ENCODE measurements at regions not wholly inside any gene's neighbourhood (a gene's known extent, or its start where the extent isn't known, plus 50 kb on each side); places are given as distances from the start of the nearest gene placed in this dataset.
"Not testable (repeated sequence)": the region's sequence is repeated elsewhere in the genome, so short reads cannot be mapped to it uniquely, and the experiment has no call there.

DNA sequence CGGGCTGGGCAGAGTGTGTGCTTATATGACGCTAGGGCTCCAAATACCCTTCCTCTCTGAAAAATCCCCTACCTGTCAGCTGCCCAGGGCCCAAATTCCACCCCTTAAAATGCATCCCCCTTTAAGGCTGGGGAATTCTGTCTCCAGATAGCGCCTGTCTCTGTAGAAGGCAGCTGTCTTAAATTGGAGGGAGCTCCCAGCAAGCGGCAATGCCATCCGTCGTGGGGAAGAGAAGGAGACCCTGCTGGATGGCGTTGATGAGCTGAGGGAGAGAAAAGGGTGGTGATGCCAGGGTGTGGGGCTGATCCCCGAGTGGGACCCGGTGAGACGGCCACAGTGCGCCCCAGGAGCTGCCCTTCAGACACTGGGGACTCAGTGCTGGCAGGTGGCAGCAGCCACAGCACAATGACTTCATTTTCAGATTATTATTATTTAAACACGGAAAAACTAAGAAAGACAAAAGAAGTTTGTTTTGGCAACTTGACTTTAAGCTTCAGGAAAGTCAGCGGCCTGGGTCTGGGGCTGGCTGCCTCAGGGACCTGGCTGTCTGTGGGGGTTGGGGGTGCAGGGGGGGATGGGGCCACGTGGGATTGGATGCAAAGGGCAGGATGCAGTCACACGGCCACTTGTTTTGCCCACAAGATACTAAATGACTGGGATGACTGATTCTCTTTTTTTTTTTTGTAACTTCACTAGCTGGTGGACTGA, 152.8 kb downstream of the TFCP2L1 start:
- no peak for DNase-seq (ENCODE audit: low spot score)

DNA sequence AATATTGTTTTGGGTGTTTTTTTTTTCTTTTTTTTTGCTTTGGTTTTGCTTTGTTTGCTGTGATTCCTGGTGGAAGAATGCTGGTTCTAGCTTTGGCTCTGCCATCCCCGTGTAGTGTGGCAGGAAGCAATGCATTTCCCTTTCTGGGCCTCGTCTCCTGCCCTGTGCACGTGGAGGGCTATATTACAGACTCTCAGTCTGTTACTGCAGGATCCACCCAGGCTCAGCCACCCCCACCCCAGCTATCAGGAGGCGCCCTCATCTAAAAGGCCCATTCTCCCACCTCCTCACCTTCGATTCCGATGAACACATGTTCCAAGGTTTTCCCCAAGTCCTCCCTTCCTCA, 152.3 kb downstream of the TFCP2L1 start:
- DNase-seq (ENCODE audit: low spot score) = no peak

DNA sequence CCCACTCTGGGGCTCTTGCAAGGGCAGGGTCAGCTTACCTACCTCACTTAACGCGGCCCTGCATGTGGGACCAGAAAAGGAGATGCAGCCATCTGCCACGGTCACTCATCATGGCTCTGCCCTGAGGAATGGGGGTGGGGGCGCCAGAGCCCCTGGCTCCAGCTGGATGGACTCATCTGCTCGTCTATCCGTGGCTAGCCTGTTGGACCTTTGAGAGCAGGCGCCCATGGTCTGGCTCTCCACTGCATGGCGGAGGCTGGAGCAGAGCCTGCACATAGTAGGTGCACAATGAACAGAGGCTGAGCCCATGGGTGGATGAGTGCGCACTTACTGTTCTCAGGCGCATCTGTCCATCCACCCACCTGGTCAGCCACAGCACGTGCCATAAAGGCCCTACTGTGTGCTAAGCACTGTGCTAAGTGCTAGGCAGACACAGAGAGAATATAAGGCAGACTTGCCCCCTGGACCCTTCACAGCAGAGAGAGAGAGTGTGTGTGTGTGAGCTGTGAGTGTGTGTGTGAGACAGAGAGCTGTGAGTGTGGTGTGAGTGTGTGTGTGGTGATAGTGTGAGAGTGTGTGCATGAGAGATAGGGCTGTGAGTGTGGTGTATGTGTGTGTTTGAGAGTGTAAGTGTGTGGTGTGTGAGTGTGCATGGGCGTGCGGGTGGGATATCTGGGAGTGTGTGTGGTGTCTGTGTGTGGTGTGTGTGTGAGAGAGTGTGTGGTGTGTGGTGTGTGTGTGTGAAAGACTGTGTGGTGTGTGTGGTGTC, 151.3 kb downstream of the TFCP2L1 start:
- DNase-seq (ENCODE audit: low spot score) = no peak

DNA sequence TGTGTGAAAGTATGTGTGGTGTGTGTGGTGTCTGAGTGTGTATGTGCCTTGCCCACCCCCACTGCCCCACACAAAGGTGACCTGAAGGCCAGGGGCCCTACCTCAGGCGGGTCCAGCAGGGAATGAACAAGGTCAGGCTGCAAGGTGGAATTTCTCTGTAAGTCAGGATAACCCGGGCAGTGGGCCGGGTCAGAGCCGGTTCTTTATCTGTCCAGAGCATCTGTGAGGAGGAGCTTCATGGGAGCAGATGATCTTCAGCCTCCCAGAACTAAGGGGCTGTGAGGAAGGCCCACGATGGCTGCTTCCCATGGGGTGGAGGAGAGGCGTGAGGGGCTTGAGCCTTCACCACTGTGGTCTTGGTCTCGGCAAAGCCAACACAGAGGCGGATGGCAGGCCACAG, 150.3 kb downstream of the TFCP2L1 start:
- DNase-seq (ENCODE audit: low spot score) = no peak

DNA sequence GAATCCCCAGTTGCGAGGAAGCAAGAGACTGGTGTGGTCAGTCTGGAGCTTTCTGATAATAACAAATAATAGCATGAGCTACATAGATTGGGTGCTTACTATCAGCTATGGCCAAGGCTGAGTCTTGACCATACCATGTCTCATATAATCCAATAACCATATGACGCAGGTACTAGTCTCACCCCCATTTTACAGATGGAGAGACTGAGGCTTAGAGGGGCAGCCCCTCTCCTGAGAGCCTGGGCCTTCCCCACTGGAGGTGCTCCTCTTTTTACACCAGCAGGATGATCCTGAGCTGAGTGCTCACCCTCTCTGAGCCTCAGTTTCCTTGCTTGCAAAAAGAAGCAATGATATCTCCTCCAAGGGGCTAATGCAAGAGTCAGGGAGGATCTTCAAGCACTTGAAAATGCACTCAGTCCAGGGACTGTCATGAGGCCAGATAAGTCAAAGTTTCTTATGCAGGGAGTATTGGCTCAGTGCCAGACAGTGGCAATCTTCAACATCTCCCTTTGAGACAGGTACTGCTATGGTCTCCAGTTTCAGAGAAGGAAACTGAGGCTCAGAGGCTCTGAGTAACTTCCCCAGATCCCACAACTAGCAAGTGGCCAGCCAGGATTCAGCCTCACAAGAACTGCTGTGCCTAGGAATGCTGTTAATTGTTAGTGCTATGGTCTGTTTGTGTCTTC, 149.7 kb downstream of the TFCP2L1 start:
- DNase-seq (ENCODE audit: low spot score) = no peak

DNA sequence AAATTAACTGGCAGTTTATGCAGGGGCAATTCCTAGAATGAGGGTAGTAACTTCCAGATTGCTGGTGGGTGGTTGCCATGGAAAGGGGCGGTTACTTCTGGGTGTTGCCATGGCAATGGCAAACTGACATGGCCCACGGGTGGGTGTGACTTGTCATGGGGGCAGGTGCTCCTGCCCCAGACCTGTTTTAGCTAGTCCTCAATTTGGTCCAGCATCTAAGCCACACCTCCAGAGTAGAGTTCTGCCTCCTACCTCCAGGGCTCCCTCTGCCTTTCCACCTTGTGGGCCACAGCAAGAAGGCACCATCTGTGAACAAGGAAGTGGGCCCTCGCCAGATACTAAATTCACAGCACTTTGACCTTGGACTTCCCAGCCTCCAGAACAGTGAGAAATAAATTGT, 148.7 kb downstream of the TFCP2L1 start:
- no peak for DNase-seq (ENCODE audit: low spot score)

DNA sequence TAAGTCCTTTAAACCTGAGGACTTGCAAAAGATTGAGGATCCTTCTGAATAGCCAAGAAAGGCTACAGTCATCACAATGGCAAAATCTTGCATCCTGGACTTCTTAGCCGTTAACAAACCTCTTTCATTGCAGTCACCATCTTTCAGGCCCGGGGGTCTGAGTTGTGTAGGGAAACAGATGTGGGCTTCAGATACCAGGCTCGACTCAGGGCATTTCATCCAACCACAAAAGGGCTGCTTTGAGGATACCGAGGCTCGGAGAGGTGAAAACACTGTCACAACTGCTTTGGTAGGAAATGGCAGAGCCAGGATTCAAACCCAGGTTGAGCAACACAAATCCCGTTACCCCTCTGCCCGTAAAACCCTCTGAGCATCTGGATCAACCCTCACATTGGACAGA, 147.4 kb downstream of the TFCP2L1 start:
- no peak for DNase-seq (ENCODE audit: low spot score)

DNA sequence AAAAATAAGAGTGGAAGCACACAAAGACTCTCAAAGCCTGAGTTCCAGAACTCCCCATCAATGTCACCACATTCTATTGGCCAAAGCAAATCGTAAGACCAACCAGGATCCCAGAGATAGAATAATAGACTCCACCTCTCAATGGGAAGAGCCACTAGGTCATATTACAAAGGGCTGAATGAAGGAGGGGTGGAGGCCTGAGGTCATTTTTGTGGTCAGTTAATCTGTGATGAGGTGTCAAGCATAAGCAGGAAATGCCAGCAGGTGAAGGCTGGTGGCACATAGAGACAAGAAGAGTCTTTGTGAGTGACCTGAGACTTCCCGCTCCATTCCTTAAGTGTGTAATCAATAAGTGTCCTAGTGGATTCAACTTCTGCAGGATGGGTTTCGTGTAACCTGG, 144.3 kb downstream of the TFCP2L1 start:
- no peak for DNase-seq (ENCODE audit: low spot score)

DNA sequence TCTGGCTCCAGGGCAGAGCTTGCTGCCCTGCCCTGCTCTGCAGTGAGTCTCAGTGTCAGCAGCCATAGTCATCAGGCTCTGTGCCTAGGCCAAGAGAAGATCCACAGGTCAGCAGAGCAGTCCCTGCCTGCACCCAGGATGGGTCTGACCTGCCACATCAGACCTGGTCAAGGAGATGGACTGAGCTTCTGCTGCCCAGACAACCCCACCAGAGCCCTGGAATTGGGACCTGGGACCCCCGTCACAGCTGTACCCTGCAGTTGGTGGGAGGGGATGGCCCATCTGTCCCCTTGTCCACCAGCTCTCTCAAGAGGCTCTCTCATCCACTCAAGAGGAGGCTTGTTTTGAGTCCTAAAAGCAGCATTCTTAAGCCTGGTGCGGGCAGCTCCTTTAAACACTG, 142.6 kb downstream of the TFCP2L1 start:
- no peak for DNase-seq (ENCODE audit: low spot score)

DNA sequence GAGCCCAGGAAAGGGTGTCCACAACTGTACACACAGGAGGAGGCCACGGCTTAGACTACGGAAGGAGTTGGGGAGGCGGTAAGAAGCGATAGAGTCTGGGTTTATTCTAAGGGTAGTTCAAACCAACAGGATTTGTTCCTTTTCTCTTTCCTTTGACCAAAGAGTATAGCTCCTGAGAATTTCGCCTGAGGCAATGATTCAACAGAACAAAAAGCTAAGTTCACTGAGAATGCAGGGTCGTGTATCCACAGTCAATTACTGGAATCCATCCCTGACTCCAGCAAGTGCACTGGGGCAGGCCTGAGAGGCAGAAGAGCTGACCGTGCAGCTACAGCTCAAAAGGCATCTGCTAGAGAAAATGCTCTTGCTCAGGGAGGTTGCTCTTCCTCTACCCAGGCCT, 140.9 kb downstream of the TFCP2L1 start:
- no peak for DNase-seq (ENCODE audit: low spot score)

DNA sequence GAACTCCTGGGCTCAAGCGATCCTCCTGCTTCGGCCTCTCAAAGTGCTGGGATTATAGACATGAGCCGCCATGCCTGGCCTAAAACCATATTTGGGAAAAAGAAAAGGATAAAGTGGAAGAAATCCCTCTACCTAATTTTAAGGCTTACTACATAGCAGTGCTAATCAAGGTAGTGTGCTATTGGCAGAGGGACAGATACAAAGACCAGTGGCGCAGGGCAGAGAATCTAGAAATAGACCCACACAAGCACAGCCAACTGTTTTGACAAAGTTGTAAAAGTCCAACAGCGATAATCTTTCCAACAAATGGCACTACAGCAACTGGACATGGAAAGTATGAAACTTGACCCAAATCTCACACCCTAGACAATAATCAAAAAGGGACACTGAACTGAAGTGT, 138.4 kb downstream of the TFCP2L1 start:
- DNase-seq (ENCODE audit: low spot score) = no peak

DNA sequence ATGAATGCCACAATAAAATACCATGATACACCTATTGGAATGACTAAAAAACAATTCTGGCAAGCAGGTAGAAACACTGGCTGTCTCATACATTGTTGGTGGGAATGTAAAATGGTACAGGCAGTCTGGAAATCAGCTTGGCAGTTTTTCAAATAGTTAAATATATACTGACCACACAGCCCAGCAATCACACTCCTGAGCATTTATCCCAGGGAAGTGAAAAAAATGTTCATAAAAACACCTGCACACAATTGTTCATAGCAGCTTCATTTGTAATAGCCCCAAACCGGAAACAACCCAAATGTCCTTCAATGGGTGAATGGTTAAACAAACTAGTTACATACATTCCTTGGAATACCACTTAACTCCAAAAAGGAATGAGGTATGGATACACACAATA, 137.2 kb downstream of the TFCP2L1 start:
- no peak for DNase-seq (ENCODE audit: low spot score)

DNA sequence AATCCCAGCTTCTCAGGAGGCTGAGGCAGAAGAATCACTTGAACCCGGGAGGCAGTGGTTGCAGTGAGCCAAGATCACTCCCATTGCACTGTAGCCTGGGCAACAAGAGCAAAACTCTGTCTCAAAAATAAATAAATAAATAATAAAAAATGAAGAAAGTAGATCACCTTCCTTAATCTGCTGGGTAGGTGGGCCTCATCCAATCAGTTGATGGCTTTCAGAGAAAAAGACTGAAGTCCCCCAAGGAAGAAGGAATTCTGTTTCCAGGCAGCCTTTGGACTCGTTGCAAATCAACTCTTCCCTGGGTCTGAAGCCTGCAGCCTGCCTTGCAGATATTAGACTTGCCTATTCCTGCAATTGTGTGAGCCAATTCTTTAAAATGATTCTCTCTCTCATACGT, 136.5 kb downstream of the TFCP2L1 start:
- no peak for DNase-seq (ENCODE audit: low spot score)

DNA sequence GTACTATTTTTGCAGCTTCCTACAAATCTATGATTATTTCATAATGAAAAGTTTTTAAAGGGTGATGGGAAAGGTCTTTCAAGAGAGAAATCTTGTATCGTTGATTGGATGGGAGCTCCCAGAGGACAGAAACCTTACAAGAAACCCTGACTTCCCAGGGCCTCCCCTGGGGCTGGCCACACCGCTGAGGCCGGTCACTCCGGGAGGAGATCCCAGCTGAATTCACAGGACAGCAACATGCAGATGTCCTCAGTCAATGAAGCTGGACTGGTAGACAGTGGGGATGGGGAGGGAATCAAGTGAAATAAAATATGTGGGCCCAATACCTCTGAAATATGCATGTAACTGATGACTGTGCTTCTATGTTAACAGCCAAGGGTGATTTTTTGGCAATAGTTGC, 135.6 kb downstream of the TFCP2L1 start:
- no peak for DNase-seq (ENCODE audit: low spot score)

DNA sequence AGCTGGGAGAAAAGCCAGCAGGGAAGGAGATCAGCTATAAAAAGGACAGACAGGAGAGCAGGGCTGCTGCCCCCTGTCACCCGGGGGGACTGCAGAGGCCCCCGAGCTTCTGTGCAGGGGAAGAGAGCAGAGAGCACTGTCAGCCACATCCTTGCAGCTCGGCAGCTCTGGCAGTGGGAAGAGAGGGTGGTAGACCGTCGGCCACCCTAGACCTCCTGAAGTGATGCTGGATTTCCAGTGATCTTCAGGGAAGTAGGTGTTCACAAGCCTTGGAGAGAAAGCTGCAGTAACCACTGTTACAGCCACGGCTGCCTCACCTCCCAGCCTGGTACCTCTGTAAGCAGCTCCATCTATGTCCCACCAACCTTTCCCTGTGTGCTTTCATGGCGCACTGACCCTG, 134.9 kb downstream of the TFCP2L1 start:
- no peak for DNase-seq (ENCODE audit: low spot score)

DNA sequence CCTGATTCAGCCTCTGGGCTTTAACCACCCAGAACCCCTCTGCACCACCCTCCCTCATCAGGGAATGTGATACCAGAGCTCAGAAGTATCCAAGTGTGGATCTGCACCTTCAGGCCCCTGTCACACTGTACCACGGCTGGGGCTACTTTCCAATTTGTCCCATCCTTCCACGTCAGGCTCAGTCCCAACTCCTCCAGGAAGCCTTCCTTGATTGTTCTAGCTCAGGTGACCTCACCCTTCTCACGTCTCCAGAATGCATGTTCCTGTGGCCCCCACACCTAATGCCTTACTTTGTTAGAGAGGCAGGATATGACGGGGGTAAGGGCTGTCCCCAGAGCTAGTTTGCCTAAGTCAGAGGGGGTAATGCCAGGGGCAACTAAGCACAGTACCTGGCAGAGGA, 134.3 kb downstream of the TFCP2L1 start:
- DNase-seq (ENCODE audit: low spot score) = no peak

DNA sequence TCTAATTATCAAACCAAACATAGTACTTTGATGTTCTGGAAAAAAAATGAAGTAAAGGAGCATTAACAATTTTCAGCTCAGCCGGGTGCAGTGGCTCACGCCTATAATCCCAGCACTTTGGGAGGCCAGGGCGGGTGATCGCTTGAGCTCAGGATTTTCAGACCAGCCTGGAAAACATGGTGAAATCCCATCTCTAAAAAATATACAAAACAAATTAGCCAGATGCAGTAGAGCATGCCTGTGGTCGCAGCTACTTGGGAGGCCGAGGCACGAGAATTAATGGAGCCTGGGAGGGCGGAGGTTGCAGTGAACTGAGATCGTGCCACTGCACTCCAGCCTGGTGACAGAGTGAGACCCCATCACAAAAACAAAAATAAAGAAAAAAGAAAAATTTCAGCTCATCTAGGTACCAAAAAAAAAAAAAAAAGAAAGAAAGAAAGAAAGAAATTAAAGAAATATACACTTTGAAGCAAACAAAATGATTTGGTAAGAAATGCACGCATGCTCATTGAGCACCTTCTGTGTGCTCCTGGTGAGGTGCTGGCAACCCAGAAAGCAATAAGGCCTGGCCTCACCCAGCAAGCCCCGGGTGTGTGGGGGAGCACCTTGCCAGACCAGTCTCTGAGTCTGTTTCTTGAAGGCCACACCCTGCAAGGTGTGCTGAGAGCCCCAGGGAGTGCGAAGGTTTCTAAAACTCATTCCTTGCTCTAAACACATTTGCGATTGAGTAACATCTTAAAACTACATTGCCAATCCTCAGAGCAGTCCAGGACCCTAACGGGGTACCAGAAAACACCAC, 133.5 kb downstream of the TFCP2L1 start:
- peak; percentile 58 for DNase-seq (ENCODE audit: low spot score)

DNA sequence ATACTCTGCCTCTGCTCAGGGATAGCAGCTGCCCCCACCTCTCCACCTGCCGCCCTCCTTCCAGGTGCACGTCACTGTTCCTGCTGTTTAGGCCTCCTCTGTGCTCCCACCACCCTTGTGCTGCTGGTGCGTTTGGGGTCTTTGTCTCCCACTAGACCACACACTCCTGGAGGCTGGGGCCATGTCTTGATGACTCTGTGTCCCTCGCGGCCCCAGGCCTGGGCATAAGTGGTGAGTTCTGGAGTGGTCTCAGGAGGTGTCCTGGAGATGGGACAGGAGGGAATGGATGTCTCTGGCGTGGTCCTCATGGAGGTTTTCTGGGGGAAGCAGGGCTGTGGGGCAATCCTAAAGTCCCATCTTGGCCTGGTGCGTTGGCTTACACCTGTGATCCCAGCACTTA, 132.1 kb downstream of the TFCP2L1 start:
- no peak for DNase-seq (ENCODE audit: low spot score)

DNA sequence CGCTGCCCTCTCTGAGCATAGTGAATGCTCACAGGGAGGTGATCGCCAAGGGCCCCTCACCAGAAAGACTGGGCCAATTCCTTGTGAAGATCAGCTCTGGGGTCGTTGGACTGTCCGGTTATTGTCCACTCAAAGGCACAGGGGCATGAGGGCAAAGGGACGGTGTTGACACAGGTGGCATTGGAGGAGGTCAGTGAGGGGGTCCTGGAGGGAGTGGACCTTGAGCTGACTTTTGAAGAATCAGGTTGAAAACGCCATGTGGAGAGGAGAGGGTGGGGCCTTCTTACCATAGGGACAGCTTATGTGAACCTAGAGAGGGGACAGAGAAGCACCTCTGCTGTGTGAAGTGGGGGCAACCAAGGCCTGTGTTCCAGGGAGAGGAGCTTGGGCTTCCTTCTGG, 131.5 kb downstream of the TFCP2L1 start:
- no peak for DNase-seq (ENCODE audit: low spot score)

DNA sequence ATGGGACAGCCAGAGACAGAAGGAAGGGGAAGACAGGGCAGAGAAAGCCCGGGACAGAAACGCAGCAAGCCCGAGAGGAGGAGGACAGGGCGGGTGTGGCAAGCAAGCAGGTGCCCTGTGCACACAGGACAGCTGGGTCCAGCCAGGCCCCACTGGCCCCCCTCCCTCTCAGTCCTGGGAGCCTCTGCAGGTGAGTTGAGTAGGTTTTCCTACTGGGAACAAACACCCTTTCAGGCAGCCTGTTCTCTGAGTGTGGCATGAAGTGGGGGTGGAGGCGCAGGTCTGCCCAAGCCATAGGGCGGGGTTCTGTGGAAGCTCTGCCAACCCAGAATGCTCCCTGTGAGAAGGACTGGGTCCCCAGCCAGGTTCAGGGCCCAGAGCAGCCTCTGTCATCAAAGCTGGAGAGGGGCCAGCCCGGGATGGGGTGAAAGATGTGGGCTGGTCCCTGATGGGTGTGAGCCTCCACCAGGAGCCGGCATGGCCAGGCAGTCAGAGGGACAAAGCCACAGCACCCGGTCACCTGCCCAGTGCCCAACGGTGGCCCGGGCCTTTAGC, 129.4 kb downstream of the TFCP2L1 start:
- DNase-seq (ENCODE audit: low spot score) = peak; percentile 45

DNA sequence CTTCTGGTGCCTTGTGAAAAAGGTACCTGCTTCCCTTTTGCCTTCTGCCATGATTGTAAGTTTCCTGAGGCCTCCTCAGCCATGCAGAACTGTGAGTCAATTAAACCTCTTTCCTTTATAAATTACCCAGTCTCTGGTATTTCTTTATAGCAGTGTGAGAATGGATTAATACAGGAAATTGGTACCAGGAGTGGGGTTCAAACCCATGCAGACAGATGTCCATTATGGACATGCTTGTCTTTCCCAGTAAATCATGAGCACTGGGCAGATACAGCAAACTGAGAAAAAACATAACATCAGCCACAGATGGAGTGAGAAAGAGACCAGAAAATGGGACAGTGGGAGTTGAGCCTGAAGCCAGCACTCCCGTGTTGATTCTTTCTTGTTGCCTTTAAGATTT, 127.5 kb downstream of the TFCP2L1 start:
- not testable (repeated sequence) for DNase-seq (ENCODE audit: low spot score)

Data from mucosa of gallbladder (tissue), 1 donor.